ENCODE measurements at regions not wholly inside any gene's neighbourhood (a gene's known extent, or its start where the extent isn't known, plus 50 kb on each side); places are given as distances from the start of the nearest gene placed in this dataset.

DNA sequence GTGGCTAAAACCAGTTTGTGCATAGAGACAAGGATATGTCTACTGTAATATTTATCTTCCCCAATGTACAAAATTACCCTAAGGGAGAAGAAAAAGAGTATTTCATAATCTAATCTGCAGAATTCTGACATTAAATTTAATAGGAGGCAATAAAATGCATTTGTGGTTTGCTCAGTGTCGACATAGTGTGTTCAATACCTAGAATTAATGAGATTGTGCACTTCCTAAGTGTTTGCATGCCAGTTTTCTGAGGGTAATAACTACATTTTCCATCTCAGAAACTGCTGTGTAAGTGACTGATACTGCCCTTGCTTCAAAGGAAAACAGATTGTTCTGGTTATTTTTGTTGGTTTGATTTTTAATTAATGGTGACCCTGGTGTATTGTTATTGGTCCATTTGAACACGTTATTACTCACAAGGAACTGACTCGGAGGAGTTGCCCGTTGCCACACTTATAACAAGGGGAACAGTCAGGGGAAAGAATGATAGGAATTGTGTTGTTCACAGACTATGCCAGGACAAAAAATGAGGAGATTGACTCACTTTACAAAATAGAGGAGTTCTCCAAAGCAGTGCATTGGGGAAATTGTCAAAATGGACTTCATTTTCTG lies 960.3 kb upstream of the TMEM132C start:
- 65 to 75% (median 73%) methylated on average over 4 of the region's 4 CpGs for WGBS, 5 donors
- Histone ChIP-seq H3K27me3 (peaks cover 0 to 5% (median 0%) of the 10 kb centered on the region in 3 donors), H3K4me1 (no peaks in the 10 kb centered on the region), H3K27ac (no peak overlapping the region), H3K4me3 (no peak overlapping the region), H3K9me3 (no peaks in the 10 kb centered on the region), H3K36me3 (no peaks in the 10 kb centered on the region)
- TF ChIP-seq EP300 (IDR thresholded peaks at IDR 0.05) (no peak), POLR2AphosphoS5 (IDR thresholded peaks at IDR 0.05) (no peak), POLR2A (IDR thresholded peaks at IDR 0.05) (no peak)
- TF ChIP-seq, protein P1, sequence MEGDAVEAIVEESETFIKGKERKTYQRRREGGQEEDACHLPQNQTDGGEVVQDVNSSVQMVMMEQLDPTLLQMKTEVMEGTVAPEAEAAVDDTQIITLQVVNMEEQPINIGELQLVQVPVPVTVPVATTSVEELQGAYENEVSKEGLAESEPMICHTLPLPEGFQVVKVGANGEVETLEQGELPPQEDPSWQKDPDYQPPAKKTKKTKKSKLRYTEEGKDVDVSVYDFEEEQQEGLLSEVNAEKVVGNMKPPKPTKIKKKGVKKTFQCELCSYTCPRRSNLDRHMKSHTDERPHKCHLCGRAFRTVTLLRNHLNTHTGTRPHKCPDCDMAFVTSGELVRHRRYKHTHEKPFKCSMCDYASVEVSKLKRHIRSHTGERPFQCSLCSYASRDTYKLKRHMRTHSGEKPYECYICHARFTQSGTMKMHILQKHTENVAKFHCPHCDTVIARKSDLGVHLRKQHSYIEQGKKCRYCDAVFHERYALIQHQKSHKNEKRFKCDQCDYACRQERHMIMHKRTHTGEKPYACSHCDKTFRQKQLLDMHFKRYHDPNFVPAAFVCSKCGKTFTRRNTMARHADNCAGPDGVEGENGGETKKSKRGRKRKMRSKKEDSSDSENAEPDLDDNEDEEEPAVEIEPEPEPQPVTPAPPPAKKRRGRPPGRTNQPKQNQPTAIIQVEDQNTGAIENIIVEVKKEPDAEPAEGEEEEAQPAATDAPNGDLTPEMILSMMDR (IDR thresholded peaks at IDR 0.05), result no peak
- no peak for DNase-seq
- intact Hi-C loops (cut with DNase I; ENCODE audit: low total_unique reads), result no loop called here

- WGBS, 5 donors, result 85 to 91% (median 86%) methylated on average over 6 of the region's 6 CpGs
- H3K4me3 ChIP-seq, result no peak overlapping the region
- H3K27ac ChIP-seq, result no peak overlapping the region
- intact Hi-C loops (cut with DNase I; ENCODE audit: low total_unique reads), result no loop called here
- H3K36me3 ChIP-seq, result no peaks in the 10 kb centered on the region
- no peak for TF ChIP-seq EP300 (IDR thresholded peaks at IDR 0.05)
- TF ChIP-seq POLR2AphosphoS5 (IDR thresholded peaks at IDR 0.05), result no peak
- no peaks in the 10 kb centered on the region for H3K4me1 ChIP-seq
- peaks cover 0 to 5% (median 0%) of the 10 kb centered on the region in 3 donors for H3K27me3 ChIP-seq
- no peak for DNase-seq
- H3K9me3 ChIP-seq, result no peaks in the 10 kb centered on the region
Measured at GRCh38 chr12:127307528-127307927, 959.4 kb upstream of the TMEM132C start.

DNA sequence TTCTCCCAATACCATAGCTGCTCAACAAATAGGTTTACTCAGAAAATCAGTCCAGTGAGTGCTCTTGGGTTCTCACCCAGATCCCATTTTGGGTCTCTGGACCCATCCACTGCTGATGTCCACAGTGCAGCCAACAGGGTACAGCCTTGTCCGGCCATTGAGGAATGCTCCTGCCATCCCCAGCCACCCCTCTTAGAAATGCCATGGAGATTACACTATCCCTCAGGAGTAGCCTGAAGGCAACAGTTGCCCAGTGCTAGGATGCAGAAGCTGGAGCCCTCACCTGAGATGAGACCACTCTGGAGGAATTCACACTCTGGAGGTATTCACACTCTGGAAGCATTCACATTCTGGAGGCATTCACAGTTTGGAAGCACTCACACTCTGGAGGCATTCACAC lies 958.8 kb upstream of the TMEM132C start:
- DNase-seq, result no peak
- H3K4me3 ChIP-seq, result no peak overlapping the region
- TF ChIP-seq, protein P1 (IDR thresholded peaks at IDR 0.05), result no peak
- TF ChIP-seq POLR2A (IDR thresholded peaks at IDR 0.05), result no peak
- no peak for TF ChIP-seq EP300 (IDR thresholded peaks at IDR 0.05)
- no peak for TF ChIP-seq POLR2AphosphoS5 (IDR thresholded peaks at IDR 0.05)
- intact Hi-C loops (cut with DNase I; ENCODE audit: low total_unique reads), result no loop called here
- no peaks in the 10 kb centered on the region for H3K36me3 ChIP-seq
- WGBS, 5 donors, result 87 to 100% (median 92%) methylated on average over 1 of the region's 1 CpG
- H3K27me3 ChIP-seq, result peaks cover 0 to 5% (median 0%) of the 10 kb centered on the region in 3 donors
- H3K4me1 ChIP-seq, result no peaks in the 10 kb centered on the region
- no peak overlapping the region for H3K27ac ChIP-seq
- no peaks in the 10 kb centered on the region for H3K9me3 ChIP-seq

DNA sequence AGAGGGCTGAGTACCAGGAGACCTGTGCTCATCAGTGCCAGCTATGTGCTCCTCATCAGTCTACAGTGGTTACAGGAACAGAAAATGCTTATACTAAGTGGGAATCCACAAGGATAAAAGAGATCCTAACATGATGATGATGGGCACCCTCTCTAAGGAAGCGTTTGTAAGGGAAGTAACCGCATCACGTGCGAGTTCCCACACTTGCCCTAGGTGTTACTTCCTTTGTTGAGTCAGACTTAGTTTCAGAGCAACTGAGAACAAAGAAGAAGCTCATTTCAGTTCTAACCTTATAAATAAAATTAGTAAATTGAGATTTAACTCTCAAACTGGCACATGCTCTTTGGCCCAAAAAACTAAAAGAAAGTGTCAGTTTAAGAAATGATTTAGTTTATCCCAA lies 956.4 kb upstream of the TMEM132C start:
- intact Hi-C loops (cut with DNase I; ENCODE audit: low total_unique reads), result no loop called here
- Histone ChIP-seq H3K27me3 (no peaks in the 10 kb centered on the region), H3K4me1 (no peaks in the 10 kb centered on the region), H3K36me3 (no peaks in the 10 kb centered on the region), H3K9me3 (no peaks in the 10 kb centered on the region), H3K27ac (no peak overlapping the region), H3K4me3 (no peak overlapping the region)
- 67 to 74% (median 72%) methylated on average over 4 of the region's 4 CpGs for WGBS, 5 donors
- TF ChIP-seq EP300 (IDR thresholded peaks at IDR 0.05) (no peak), POLR2A (IDR thresholded peaks at IDR 0.05) (no peak), POLR2AphosphoS5 (IDR thresholded peaks at IDR 0.05) (no peak)
- TF ChIP-seq, protein P1 (IDR thresholded peaks at IDR 0.05), result no peak
- DNase-seq, result no peak

GRCh38 chr12:127311720-127312364 lies 955.1 kb upstream of the TMEM132C start:
- TF ChIP-seq POLR2A (IDR thresholded peaks at IDR 0.05) (no peak), POLR2AphosphoS5 (IDR thresholded peaks at IDR 0.05) (no peak), EP300 (IDR thresholded peaks at IDR 0.05) (no peak)
- TF ChIP-seq, protein P1 (IDR thresholded peaks at IDR 0.05), result no peak
- Histone ChIP-seq H3K36me3 (no peaks in the 10 kb centered on the region), H3K27me3 (no peaks in the 10 kb centered on the region), H3K4me1 (no peaks in the 10 kb centered on the region), H3K27ac (no peak overlapping the region), H3K4me3 (no peak overlapping the region), H3K9me3 (no peaks in the 10 kb centered on the region)
- no peak for DNase-seq
- intact Hi-C loops (cut with DNase I; ENCODE audit: low total_unique reads), result no loop called here
- WGBS, 5 donors, result 68 to 75% (median 69%) methylated on average over 6 of the region's 6 CpGs

Data from stomach (tissue), 8 donors.